ENCODE measurements at regions not wholly inside any gene's neighbourhood (a gene's known extent, or its start where the extent isn't known, plus 50 kb on each side); places are given as distances from the start of the nearest gene placed in this dataset.

- no peak overlapping the region for H3K27ac Mint-ChIP-seq
Measured at GRCh38 chr15:46576646-46577395, 942.0 kb downstream of the SQOR start.

GRCh38 chr15:46577767-46578166, 942.9 kb downstream of the SQOR start:
- Mint-ChIP-seq H3K4me1 (ENCODE audit: low read depth) (peaks cover 17% of the 10 kb centered on the region), H3K9me3 (ENCODE audit: low read depth) (no peaks in the 10 kb centered on the region), H3K36me3 (ENCODE audit: insufficient read depth) (no peaks in the 10 kb centered on the region), H3K27me3 (no peaks in the 10 kb centered on the region), H3K4me3 (ENCODE audit: low read depth) (no peak overlapping the region), H3K27ac (no peak overlapping the region)
- no peak for DNase-seq (ENCODE audit: low spot score, unreplicated experiment)
- TF ChIP-seq CTCF (IDR thresholded peaks at IDR 0.05; ENCODE audit: unreplicated experiment), result no peak

More at GRCh38 chr15:46576646-46577395, 942.0 kb downstream of the SQOR start:
- no peaks in the 10 kb centered on the region for H3K36me3 Mint-ChIP-seq (ENCODE audit: insufficient read depth)
- TF ChIP-seq CTCF (IDR thresholded peaks at IDR 0.05; ENCODE audit: unreplicated experiment), result no peak
- H3K27me3 Mint-ChIP-seq, result no peaks in the 10 kb centered on the region
- peaks cover 20% of the 10 kb centered on the region for H3K4me1 Mint-ChIP-seq (ENCODE audit: low read depth)
- no peak for DNase-seq (ENCODE audit: low spot score, unreplicated experiment)
- H3K9me3 Mint-ChIP-seq (ENCODE audit: low read depth), result no peaks in the 10 kb centered on the region
- H3K4me3 Mint-ChIP-seq (ENCODE audit: low read depth), result no peak overlapping the region

- no peaks in the 10 kb centered on the region for H3K27me3 Mint-ChIP-seq
- no peaks in the 10 kb centered on the region for H3K36me3 Mint-ChIP-seq (ENCODE audit: insufficient read depth)
- H3K9me3 Mint-ChIP-seq (ENCODE audit: low read depth), result peaks cover 5% of the 10 kb centered on the region
- no peak for TF ChIP-seq CTCF (IDR thresholded peaks at IDR 0.05; ENCODE audit: unreplicated experiment)
- H3K4me1 Mint-ChIP-seq (ENCODE audit: low read depth), result peaks cover 4% of the 10 kb centered on the region
- no peak overlapping the region for H3K27ac Mint-ChIP-seq
- DNase-seq (ENCODE audit: low spot score, unreplicated experiment), result no peak
- H3K4me3 Mint-ChIP-seq (ENCODE audit: low read depth), result no peak overlapping the region
Measured at GRCh38 chr15:46580487-46580886, 945.7 kb downstream of the SQOR start.

GRCh38 chr15:46580924-46581323, 946.1 kb downstream of the SQOR start:
- Mint-ChIP-seq H3K36me3 (ENCODE audit: insufficient read depth) (no peaks in the 10 kb centered on the region), H3K27ac (no peak overlapping the region), H3K4me1 (ENCODE audit: low read depth) (peaks cover 4% of the 10 kb centered on the region), H3K9me3 (ENCODE audit: low read depth) (peaks cover 5% of the 10 kb centered on the region), H3K27me3 (no peaks in the 10 kb centered on the region), H3K4me3 (ENCODE audit: low read depth) (no peak overlapping the region)
- DNase-seq (ENCODE audit: low spot score, unreplicated experiment), result no peak
- TF ChIP-seq CTCF (IDR thresholded peaks at IDR 0.05; ENCODE audit: unreplicated experiment), result no peak

- no peak for DNase-seq (ENCODE audit: low spot score, unreplicated experiment)
- Mint-ChIP-seq H3K27ac (no peak overlapping the region), H3K9me3 (ENCODE audit: low read depth) (peaks cover 10% of the 10 kb centered on the region), H3K4me3 (ENCODE audit: low read depth) (no peak overlapping the region), H3K36me3 (ENCODE audit: insufficient read depth) (no peaks in the 10 kb centered on the region), H3K4me1 (ENCODE audit: low read depth) (no peaks in the 10 kb centered on the region), H3K27me3 (no peaks in the 10 kb centered on the region)
- no peak for TF ChIP-seq CTCF (IDR thresholded peaks at IDR 0.05; ENCODE audit: unreplicated experiment)
Measured at GRCh38 chr15:46589088-46589487, 954.3 kb downstream of the SQOR start.

All from progenitor cell of endocrine pancreas (in vitro differentiated cells).